ENCODE measurements at regions not wholly inside any gene's neighbourhood (a gene's known extent, or its start where the extent isn't known, plus 50 kb on each side); places are given as distances from the start of the nearest gene placed in this dataset.
A peak's percentile ranks its signal among the peaks of the same experiment; 100 is the strongest.

GRCh38 chr5:53358794-53359193, 121.6 kb upstream of the FST start:
- Histone ChIP-seq H3K36me3 (no peaks in the 10 kb centered on the region), H3K4me3 (no peak overlapping the region), H3K9me3 (no peaks in the 10 kb centered on the region), H3K4me1 (no peaks in the 10 kb centered on the region), H3K27me3 (no peaks in the 10 kb centered on the region), H3K27ac (no peak overlapping the region)
- TF ChIP-seq POLR2AphosphoS5 (IDR thresholded peaks at IDR 0.05) = no peak
- TF ChIP-seq POLR2A (IDR thresholded peaks at IDR 0.05) = no peak
- TF ChIP-seq CTCF (IDR thresholded peaks at IDR 0.05) = no peak
- intact Hi-C loops (cut with DNase I; ENCODE audit: low total_unique reads) = no loop called here
- DNase-seq (ENCODE audit: low spot score in 2 of 2) = no peak

GRCh38 chr5:53359916-53360517, 120.4 kb upstream of the FST start:
- Histone ChIP-seq H3K9me3 (no peaks in the 10 kb centered on the region), H3K4me1 (no peaks in the 10 kb centered on the region), H3K27ac (no peak overlapping the region), H3K4me3 (no peak overlapping the region), H3K36me3 (no peaks in the 10 kb centered on the region), H3K27me3 (no peaks in the 10 kb centered on the region)
- TF ChIP-seq POLR2A (IDR thresholded peaks at IDR 0.05) (no peak), CTCF (IDR thresholded peaks at IDR 0.05) (no peak), POLR2AphosphoS5 (IDR thresholded peaks at IDR 0.05) (no peak)
- no peak for DNase-seq (ENCODE audit: low spot score in 2 of 2)
- intact Hi-C loops (cut with DNase I; ENCODE audit: low total_unique reads) = no loop called here

- intact Hi-C loops (cut with DNase I; ENCODE audit: low total_unique reads) = no loop called here
- Histone ChIP-seq H3K4me1 (no peaks in the 10 kb centered on the region), H3K27me3 (no peaks in the 10 kb centered on the region), H3K4me3 (no peak overlapping the region), H3K9me3 (no peaks in the 10 kb centered on the region), H3K36me3 (no peaks in the 10 kb centered on the region), H3K27ac (no peak overlapping the region)
- no peak for DNase-seq (ENCODE audit: low spot score in 2 of 2)
- no peak for TF ChIP-seq CTCF (IDR thresholded peaks at IDR 0.05)
- TF ChIP-seq POLR2AphosphoS5 (IDR thresholded peaks at IDR 0.05) = no peak
- TF ChIP-seq POLR2A (IDR thresholded peaks at IDR 0.05) = no peak
These were observed 119.6 kb upstream of the FST start for GRCh38 chr5:53360811-53361210.

- H3K27me3 ChIP-seq = no peaks in the 10 kb centered on the region
- H3K4me1 ChIP-seq = no peaks in the 10 kb centered on the region
- intact Hi-C loops (cut with DNase I; ENCODE audit: low total_unique reads) = no loop called here
- no peak for DNase-seq (ENCODE audit: low spot score in 2 of 2)
- H3K9me3 ChIP-seq = no peaks in the 10 kb centered on the region
- H3K27ac ChIP-seq = peak overlapping the region in 1 of 2 donors; percentile 36
- no peak for TF ChIP-seq CTCF (IDR thresholded peaks at IDR 0.05)
- no peak for TF ChIP-seq POLR2AphosphoS5 (IDR thresholded peaks at IDR 0.05)
- no peak for TF ChIP-seq POLR2A (IDR thresholded peaks at IDR 0.05)
- H3K4me3 ChIP-seq = no peak overlapping the region
- H3K36me3 ChIP-seq = no peaks in the 10 kb centered on the region
These were observed 118.7 kb upstream of the FST start for GRCh38 chr5:53361708-53362107.

GRCh38 chr5:53362521-53362941, 117.9 kb upstream of the FST start:
- no peak overlapping the region for H3K4me3 ChIP-seq
- H3K36me3 ChIP-seq = no peaks in the 10 kb centered on the region
- no peak for TF ChIP-seq CTCF (IDR thresholded peaks at IDR 0.05)
- TF ChIP-seq POLR2AphosphoS5 (IDR thresholded peaks at IDR 0.05) = no peak
- no peak overlapping the region for H3K27ac ChIP-seq
- no peaks in the 10 kb centered on the region for H3K9me3 ChIP-seq
- intact Hi-C loops (cut with DNase I; ENCODE audit: low total_unique reads) = no loop called here
- DNase-seq (ENCODE audit: low spot score in 2 of 2) = no peak
- H3K27me3 ChIP-seq = no peaks in the 10 kb centered on the region
- H3K4me1 ChIP-seq = no peaks in the 10 kb centered on the region

Measured in breast epithelium (tissue), 4 donors.